ENCODE measurements at regions not wholly inside any gene's neighbourhood (a gene's known extent, or its start where the extent isn't known, plus 50 kb on each side); places are given as distances from the start of the nearest gene placed in this dataset.

GRCh38 chr2:66775730-66776422, 341.0 kb downstream of the MEIS1 start (continued):
- TF ChIP-seq, protein P1, sequence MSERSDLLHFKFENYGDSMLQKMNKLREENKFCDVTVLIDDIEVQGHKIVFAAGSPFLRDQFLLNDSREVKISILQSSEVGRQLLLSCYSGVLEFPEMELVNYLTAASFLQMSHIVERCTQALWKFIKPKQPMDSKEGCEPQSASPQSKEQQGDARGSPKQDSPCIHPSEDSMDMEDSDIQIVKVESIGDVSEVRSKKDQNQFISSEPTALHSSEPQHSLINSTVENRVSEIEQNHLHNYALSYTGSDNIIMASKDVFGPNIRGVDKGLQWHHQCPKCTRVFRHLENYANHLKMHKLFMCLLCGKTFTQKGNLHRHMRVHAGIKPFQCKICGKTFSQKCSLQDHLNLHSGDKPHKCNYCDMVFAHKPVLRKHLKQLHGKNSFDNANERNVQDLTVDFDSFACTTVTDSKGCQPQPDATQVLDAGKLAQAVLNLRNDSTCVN (tag by site-specific recombination; optimal IDR thresholded peaks at IDR 0.05), result no peak
- no peak for TF ChIP-seq ZNF514 (tag by site-specific recombination; IDR thresholded peaks at IDR 0.05)
- TF ChIP-seq ZNF26 (tag by site-specific recombination; IDR thresholded peaks at IDR 0.05), result no peak
- TF ChIP-seq PRDM6 (tag by site-specific recombination; IDR thresholded peaks at IDR 0.05), result no peak
- TF ChIP-seq ZNF654 (tag by site-specific recombination; IDR thresholded peaks at IDR 0.05; ENCODE audit: low read depth), result no peak
- no peak for TF ChIP-seq PBX3 (CRISPR knock-in tag; IDR thresholded peaks at IDR 0.05)
- TF ChIP-seq ZNF792 (tag by site-specific recombination; IDR thresholded peaks at IDR 0.05), result no peak
- no peak for TF ChIP-seq SALL2 (tag by site-specific recombination; IDR thresholded peaks at IDR 0.05; ENCODE audit: borderline replicate concordance)
- TF ChIP-seq ZNF146 (tag by site-specific recombination; IDR thresholded peaks at IDR 0.05), result no peak
- no peak for TF ChIP-seq ZNF280C (tag by site-specific recombination; IDR thresholded peaks at IDR 0.05)
- TF ChIP-seq ZNF777 (tag by site-specific recombination; IDR thresholded peaks at IDR 0.05; ENCODE audit: borderline replicate concordance), result no peak
- no peak for TF ChIP-seq ZNF341 (tag by site-specific recombination; IDR thresholded peaks at IDR 0.05; ENCODE audit: low read depth)
- TF ChIP-seq, protein P2, sequence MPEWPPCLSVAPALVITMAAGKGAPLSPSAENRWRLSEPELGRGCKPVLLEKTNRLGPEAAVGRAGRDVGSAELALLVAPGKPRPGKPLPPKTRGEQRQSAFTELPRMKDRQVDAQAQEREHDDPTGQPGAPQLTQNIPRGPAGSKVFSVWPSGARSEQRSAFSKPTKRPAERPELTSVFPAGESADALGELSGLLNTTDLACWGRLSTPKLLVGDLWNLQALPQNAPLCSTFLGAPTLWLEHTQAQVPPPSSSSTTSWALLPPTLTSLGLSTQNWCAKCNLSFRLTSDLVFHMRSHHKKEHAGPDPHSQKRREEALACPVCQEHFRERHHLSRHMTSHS (tag by site-specific recombination; IDR thresholded peaks at IDR 0.05), result no peak

- Histone ChIP-seq H3K4me3 (ENCODE audit: low read depth, low read length) (no peak overlapping the region), H3K36me3 (ENCODE audit: control insufficient read depth in 2 of 2, insufficient read depth in 1 of 2, low read length in 2 of 2) (no peaks in the 10 kb centered on the region), H3K4me1 (ENCODE audit: control insufficient read depth, insufficient read depth, low read length) (no peaks in the 10 kb centered on the region; the same call in 1 of the 2 replicates), H3K27ac (ENCODE audit: extremely low read depth, low read depth, low read length) (no peak overlapping the region), H3K9me3 (ENCODE audit: control insufficient read depth, insufficient read depth, low read depth, low read length) (no peaks in the 10 kb centered on the region)
- POLR2A ChIA-PET, result interaction anchor here (0.6 kb wide), 1 partner anchor 195 kb away, joined by 6 read pairs; no protein-coding TSS in a partner anchor
- CTCF ChIA-PET, result no interaction called here
- TF ChIP-seq SCRT2 (tag by site-specific recombination; IDR thresholded peaks at IDR 0.05), result peak; percentile 52
- no peak for TF ChIP-seq ZBTB49 (tag by site-specific recombination; IDR thresholded peaks at IDR 0.05; ENCODE audit: low read depth)
Measured at GRCh38 chr2:66781804-66782203, 346.9 kb downstream of the MEIS1 start.
